HG03064 (cell line): ENCODE measurements at regions not wholly inside any gene's neighbourhood (a gene's known extent, or its start where the extent isn't known, plus 50 kb on each side); places are given as distances from the start of the nearest gene placed in this dataset.

ENCODE experiments used
- ATAC-seq: cut with Tn5 transposase; IDR thresholded peaks from one replicate; pipeline ENCODE4 v1.9.1; 2021; ENCODE audit warnings: low read depth; ENCODE audit not compliant: unreplicated experiment

GRCh38 chr2:81786811-81787210 lies 1482.3 kb upstream of the LRRTM1 start:
- ATAC-seq = no peak

- ATAC-seq = no peak
Measured at GRCh38 chr2:81767187-81767912, 1462.8 kb upstream of the LRRTM1 start.

GRCh38 chr2:81747481-81748070 lies 1443.0 kb upstream of the LRRTM1 start:
- no peak for ATAC-seq

- no peak for ATAC-seq
Measured at GRCh38 chr2:81739966-81740365, 1435.4 kb upstream of the LRRTM1 start.

GRCh38 chr2:81734981-81735380 lies 1430.4 kb upstream of the LRRTM1 start:
- no peak for ATAC-seq

- ATAC-seq = no peak
Measured at GRCh38 chr2:81714817-81715216, 1410.3 kb upstream of the LRRTM1 start.

GRCh38 chr2:81706856-81707255 lies 1402.3 kb upstream of the LRRTM1 start:
- no peak for ATAC-seq

GRCh38 chr2:81703831-81704230 lies 1399.3 kb upstream of the LRRTM1 start:
- no peak for ATAC-seq

- ATAC-seq = no peak
Measured at GRCh38 chr2:81692566-81692965, 1388.0 kb upstream of the LRRTM1 start.

- ATAC-seq = no peak
Measured at GRCh38 chr2:81675641-81676040, 1371.1 kb upstream of the LRRTM1 start.

GRCh38 chr2:81672923-81673322 lies 1368.4 kb upstream of the LRRTM1 start:
- no peak for ATAC-seq

- ATAC-seq = no peak
Measured at GRCh38 chr2:81672516-81672915, 1368.0 kb upstream of the LRRTM1 start.

GRCh38 chr2:81670885-81671284 lies 1366.3 kb upstream of the LRRTM1 start:
- ATAC-seq = no peak

GRCh38 chr2:81661081-81661480 lies 1356.5 kb upstream of the LRRTM1 start:
- no peak for ATAC-seq

GRCh38 chr2:81658227-81658626 lies 1353.7 kb upstream of the LRRTM1 start:
- ATAC-seq = no peak

- ATAC-seq = no peak
Measured at GRCh38 chr2:81650048-81650971, 1345.8 kb upstream of the LRRTM1 start.

- ATAC-seq = no peak
Measured at GRCh38 chr2:81648806-81649205, 1344.3 kb upstream of the LRRTM1 start.

GRCh38 chr2:81648370-81648769 lies 1343.8 kb upstream of the LRRTM1 start:
- ATAC-seq = no peak

GRCh38 chr2:81647715-81648230 lies 1343.2 kb upstream of the LRRTM1 start:
- ATAC-seq = no peak

GRCh38 chr2:81645745-81646301 lies 1341.3 kb upstream of the LRRTM1 start:
- ATAC-seq = no peak

- ATAC-seq = no peak
Measured at GRCh38 chr2:81644189-81644588, 1339.6 kb upstream of the LRRTM1 start.
